Lower lobe of right lung (tissue), 2 donors: ENCODE measurements at regions not wholly inside any gene's neighbourhood (a gene's known extent, or its start where the extent isn't known, plus 50 kb on each side); places are given as distances from the start of the nearest gene placed in this dataset.

Experiments
- ATAC-seq, 2 donors: fragments of 200-7000 bp; cut with Tn5 transposase; one replicate each; pipeline ENCODE4 v1.9.1; 2020 to 2022; ENCODE audit warnings: mild to moderate bottlenecking in 2 of 2, moderate library complexity in 2 of 2
- DNase-seq: peaks from one replicate; pipeline ENCODE4 v3.0.0-alpha.2; 2020
- H3K27ac ChIP-seq: fragments of 200-600 bp; one replicate; pipeline ENCODE4 v1.8.0; 2022
- H3K27me3 ChIP-seq: fragments of 200-600 bp; one replicate; pipeline ENCODE4 v1.8.0; 2022; ENCODE audit warnings: low read depth
- H3K36me3 ChIP-seq: fragments of 200-600 bp; one replicate; pipeline ENCODE4 v1.8.0; 2022; ENCODE audit warnings: mild to moderate bottlenecking
- H3K4me1 ChIP-seq: fragments of 200-600 bp; one replicate; pipeline ENCODE4 v1.8.0; 2022
- H3K4me3 ChIP-seq: fragments of 200-600 bp; one replicate; pipeline ENCODE4 v1.8.0; 2022; ENCODE audit warnings: mild to moderate bottlenecking
- H3K9me3 ChIP-seq: fragments of 200-600 bp; one replicate; pipeline ENCODE4 v1.8.0; 2022
- intact Hi-C: fragments of 100-400 bp; cut with DNase I; formaldehyde crosslinking; loops from one replicate; pipeline ENCODE4 v1.11.0; 2022
- TF ChIP-seq, protein P1 (sequence below): fragments of 200-600 bp; IDR thresholded peaks from one replicate; pipeline ENCODE4 v1.8.0; 2022; ENCODE audit warnings: antibody characterized with exemption, mild to moderate bottlenecking
- donor health status: DM: no; HTN: yes; CAD: no; lungs with severe emphysema.

DNA sequence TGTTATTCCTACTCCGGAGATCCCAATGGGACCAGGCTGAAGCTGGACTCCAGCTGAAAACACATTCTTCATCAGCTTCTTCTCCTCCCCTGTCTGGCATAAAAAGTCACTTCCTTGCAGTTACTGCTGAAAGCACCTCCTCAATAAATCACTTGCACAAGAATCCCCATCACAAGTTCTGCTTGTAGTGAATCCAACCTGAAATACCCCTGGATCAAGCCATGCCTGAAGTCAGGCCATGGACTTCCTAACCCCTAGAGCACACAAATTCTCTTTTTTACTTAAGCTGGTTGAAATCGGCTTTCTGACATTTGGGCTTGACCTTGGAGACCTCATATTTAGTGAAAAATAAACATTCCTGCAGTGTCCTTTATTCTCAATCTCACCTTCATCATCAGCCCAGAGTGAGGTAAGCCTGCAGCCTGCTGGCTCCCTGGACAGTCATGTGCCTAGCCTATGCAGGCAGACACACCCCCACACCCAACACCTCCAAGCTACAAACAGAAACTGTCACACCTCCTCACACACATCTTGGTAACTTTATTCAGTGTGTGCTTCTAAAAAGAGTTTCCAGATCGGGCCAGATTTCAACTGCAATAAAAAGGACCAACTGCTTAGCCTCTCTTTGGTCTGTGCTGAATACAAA lies 51.5 kb upstream of the PTPRT start:
- intact Hi-C loops = no loop called here
- peaks cover 10% of the 10 kb centered on the region for H3K27me3 ChIP-seq
- H3K4me3 ChIP-seq = no peak overlapping the region
- no peaks in the 10 kb centered on the region for H3K4me1 ChIP-seq
- DNase-seq (no peak), ATAC-seq (no peak)
- TF ChIP-seq, protein P1, sequence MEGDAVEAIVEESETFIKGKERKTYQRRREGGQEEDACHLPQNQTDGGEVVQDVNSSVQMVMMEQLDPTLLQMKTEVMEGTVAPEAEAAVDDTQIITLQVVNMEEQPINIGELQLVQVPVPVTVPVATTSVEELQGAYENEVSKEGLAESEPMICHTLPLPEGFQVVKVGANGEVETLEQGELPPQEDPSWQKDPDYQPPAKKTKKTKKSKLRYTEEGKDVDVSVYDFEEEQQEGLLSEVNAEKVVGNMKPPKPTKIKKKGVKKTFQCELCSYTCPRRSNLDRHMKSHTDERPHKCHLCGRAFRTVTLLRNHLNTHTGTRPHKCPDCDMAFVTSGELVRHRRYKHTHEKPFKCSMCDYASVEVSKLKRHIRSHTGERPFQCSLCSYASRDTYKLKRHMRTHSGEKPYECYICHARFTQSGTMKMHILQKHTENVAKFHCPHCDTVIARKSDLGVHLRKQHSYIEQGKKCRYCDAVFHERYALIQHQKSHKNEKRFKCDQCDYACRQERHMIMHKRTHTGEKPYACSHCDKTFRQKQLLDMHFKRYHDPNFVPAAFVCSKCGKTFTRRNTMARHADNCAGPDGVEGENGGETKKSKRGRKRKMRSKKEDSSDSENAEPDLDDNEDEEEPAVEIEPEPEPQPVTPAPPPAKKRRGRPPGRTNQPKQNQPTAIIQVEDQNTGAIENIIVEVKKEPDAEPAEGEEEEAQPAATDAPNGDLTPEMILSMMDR = no peak
- H3K36me3 ChIP-seq = no peaks in the 10 kb centered on the region
- no peaks in the 10 kb centered on the region for H3K9me3 ChIP-seq
- no peak overlapping the region for H3K27ac ChIP-seq
